HG03135 (cell line): ENCODE measurements at regions not wholly inside any gene's neighbourhood (a gene's known extent, or its start where the extent isn't known, plus 50 kb on each side); places are given as distances from the start of the nearest gene placed in this dataset.

Experiments used
- ATAC-seq: cut with Tn5 transposase; IDR thresholded peaks from one replicate; pipeline ENCODE4 v1.9.1; 2021; ENCODE audit warnings: mild to moderate bottlenecking, moderate library complexity; ENCODE audit not compliant: unreplicated experiment

GRCh38 chr1:82555501-82555900 is 754.8 kb downstream of the ADGRL2 start:
- no peak for ATAC-seq

- ATAC-seq = no peak
These were observed 749.1 kb downstream of the ADGRL2 start for GRCh38 chr1:82549841-82550240.

- ATAC-seq = no peak
These were observed 742.0 kb downstream of the ADGRL2 start for GRCh38 chr1:82542766-82543165.

GRCh38 chr1:82542141-82542540 is 741.4 kb downstream of the ADGRL2 start:
- no peak for ATAC-seq

GRCh38 chr1:82540006-82540405 is 739.3 kb downstream of the ADGRL2 start:
- no peak for ATAC-seq

GRCh38 chr1:82538876-82539275 is 738.1 kb downstream of the ADGRL2 start:
- no peak for ATAC-seq

GRCh38 chr1:82534996-82535395 is 734.3 kb downstream of the ADGRL2 start:
- ATAC-seq = no peak

- no peak for ATAC-seq
These were observed 724.6 kb downstream of the ADGRL2 start for GRCh38 chr1:82525378-82525777.

- ATAC-seq = no peak
These were observed 719.9 kb downstream of the ADGRL2 start for GRCh38 chr1:82520611-82521010.

GRCh38 chr1:82517586-82517985 is 716.9 kb downstream of the ADGRL2 start:
- no peak for ATAC-seq

- ATAC-seq = no peak
These were observed 714.9 kb downstream of the ADGRL2 start for GRCh38 chr1:82515650-82516049.

- no peak for ATAC-seq
These were observed 710.7 kb downstream of the ADGRL2 start for GRCh38 chr1:82511441-82511840.

- no peak for ATAC-seq
These were observed 709.7 kb downstream of the ADGRL2 start for GRCh38 chr1:82510431-82510830.

GRCh38 chr1:82507011-82507410 is 706.3 kb downstream of the ADGRL2 start:
- no peak for ATAC-seq

- ATAC-seq = no peak
These were observed 703.1 kb downstream of the ADGRL2 start for GRCh38 chr1:82503822-82504221.

- ATAC-seq = no peak
These were observed 698.3 kb downstream of the ADGRL2 start for GRCh38 chr1:82499022-82499421.

GRCh38 chr1:82494117-82494516 is 693.4 kb downstream of the ADGRL2 start:
- ATAC-seq = no peak

GRCh38 chr1:82492159-82492558 is 691.4 kb downstream of the ADGRL2 start:
- ATAC-seq = no peak

- ATAC-seq = no peak
These were observed 690.7 kb downstream of the ADGRL2 start for GRCh38 chr1:82491301-82492048.

- ATAC-seq = no peak
These were observed 687.0 kb downstream of the ADGRL2 start for GRCh38 chr1:82487778-82488177.

GRCh38 chr1:82486969-82487368 is 686.2 kb downstream of the ADGRL2 start:
- ATAC-seq = no peak

GRCh38 chr1:82486468-82486867 is 685.7 kb downstream of the ADGRL2 start:
- ATAC-seq = no peak
